IPS DF 6.9 (cell line): ENCODE measurements at regions not wholly inside any gene's neighbourhood (a gene's known extent, or its start where the extent isn't known, plus 50 kb on each side); places are given as distances from the start of the nearest gene placed in this dataset.

ENCODE experiments used
- DNase-seq: peaks from one replicate; pipeline ENCODE4 v3.0.0-alpha.2; 2013; ENCODE audit warnings: low read depth, low spot score
- H3K27ac ChIP-seq: one replicate; pipeline ENCODE4 v1.5.1; 2013; ENCODE audit warnings: low read length, control low read depth
- H3K27me3 ChIP-seq: 2 replicates; pipeline ENCODE4 v1.6.1; 2013; ENCODE audit warnings: mild to moderate bottlenecking, low read length; ENCODE audit not compliant: control insufficient read depth, insufficient read depth
- H3K36me3 ChIP-seq: 2 replicates; pipeline ENCODE4 v1.6.1; 2013; ENCODE audit warnings: low read length; ENCODE audit not compliant: control insufficient read depth, insufficient read depth
- H3K4me1 ChIP-seq: 2 replicates; pipeline ENCODE4 v1.6.1; 2013; ENCODE audit warnings: low read length; ENCODE audit not compliant: control insufficient read depth, insufficient read depth
- H3K4me3 ChIP-seq: 2 replicates; pipeline ENCODE4 v1.5.1; 2013; ENCODE audit warnings: mild to moderate bottlenecking, low read length
- H3K9me3 ChIP-seq: 2 replicates; pipeline ENCODE4 v1.6.1; 2013; ENCODE audit warnings: low read length, inconsistent platforms; ENCODE audit not compliant: control insufficient read depth, insufficient read depth
- WGBS: extraction: QIAGEN DNeasy Blood & Tissue Kit; methylation state at CpG from one replicate; pipeline ENCODE4 v1.1.7; 2013; ENCODE audit warnings: mixed read lengths, missing lambda C conversion rate; ENCODE audit not compliant: insufficient read length, insufficient coverage; 5-methylcytosine and 5-hydroxymethylcytosine counted together

- H3K9me3 ChIP-seq, result no peaks in the 10 kb centered on the region
These were observed 374.1 kb upstream of the IRX4 start for GRCh38 chr5:2256691-2257280.

GRCh38 chr5:2255915-2256690, 373.4 kb upstream of the IRX4 start:
- WGBS, result no CpG with 5 or more reads among the region's 14 CpGs
- H3K27ac ChIP-seq, result no peak overlapping the region
- H3K4me1 ChIP-seq, result no peaks in the 10 kb centered on the region
- H3K27me3 ChIP-seq, result no peaks in the 10 kb centered on the region
- no peaks in the 10 kb centered on the region for H3K36me3 ChIP-seq
- no peaks in the 10 kb centered on the region for H3K9me3 ChIP-seq
- DNase-seq, result no peak
- H3K4me3 ChIP-seq, result no peak overlapping the region

More at GRCh38 chr5:2256691-2257280, 374.1 kb upstream of the IRX4 start:
- Histone ChIP-seq H3K4me1 (no peaks in the 10 kb centered on the region), H3K27me3 (no peaks in the 10 kb centered on the region), H3K36me3 (no peaks in the 10 kb centered on the region), H3K27ac (no peak overlapping the region), H3K4me3 (no peak overlapping the region)
- DNase-seq, result no peak
- no CpG with 5 or more reads among the region's 15 CpGs for WGBS

DNA sequence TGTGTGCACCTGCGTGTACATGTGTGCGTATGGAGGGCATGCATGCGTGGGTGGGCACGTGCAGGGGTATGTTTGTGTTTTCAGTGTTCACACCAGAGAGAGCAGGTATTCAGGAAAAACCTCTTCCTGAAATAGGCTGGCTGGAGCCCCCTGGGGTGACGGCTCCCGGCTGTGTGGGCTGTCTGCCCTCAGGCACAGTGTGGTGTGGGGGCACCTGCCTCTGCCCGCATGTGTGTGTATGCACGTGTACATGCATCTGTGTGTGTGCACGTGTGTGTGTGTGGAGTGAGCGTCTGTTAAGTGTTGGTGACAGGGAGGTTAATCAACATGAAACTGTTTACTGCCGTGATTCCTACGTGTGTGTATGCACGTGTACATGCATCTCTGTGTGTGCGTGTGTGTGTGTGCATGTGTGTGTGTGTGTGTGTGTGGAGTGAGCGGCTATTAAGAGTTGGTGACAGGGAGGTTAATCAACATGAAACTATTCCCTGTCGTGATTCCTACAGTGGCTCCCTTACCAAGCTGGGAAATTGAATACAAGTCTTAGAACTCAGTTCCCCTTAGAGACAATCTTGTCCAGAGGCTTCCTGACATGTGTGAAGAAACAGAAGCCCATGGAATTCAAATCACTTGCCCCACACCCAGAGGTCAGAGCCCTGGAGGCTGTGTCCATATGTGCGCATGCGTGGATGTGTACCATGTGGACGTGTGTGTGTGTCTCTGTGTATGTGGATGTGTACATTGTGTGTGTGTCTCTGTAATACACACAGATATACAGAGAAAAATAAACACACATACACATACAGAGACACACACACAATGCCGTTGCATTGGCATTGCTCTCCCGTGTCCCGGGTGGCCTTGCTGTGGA, 372.4 kb upstream of the IRX4 start:
- Histone ChIP-seq H3K4me1 (no peaks in the 10 kb centered on the region), H3K9me3 (no peaks in the 10 kb centered on the region), H3K27me3 (no peaks in the 10 kb centered on the region)

GRCh38 chr5:2254406-2254805, 371.7 kb upstream of the IRX4 start:
- no peak for DNase-seq
- no peak overlapping the region for H3K4me3 ChIP-seq
- 100% methylated on average over 1 of the region's 3 CpGs for WGBS
- H3K36me3 ChIP-seq, result no peaks in the 10 kb centered on the region
- no peaks in the 10 kb centered on the region for H3K9me3 ChIP-seq
- H3K27ac ChIP-seq, result no peak overlapping the region
- H3K27me3 ChIP-seq, result no peaks in the 10 kb centered on the region
- no peaks in the 10 kb centered on the region for H3K4me1 ChIP-seq

More for the DNA sequence above, 372.4 kb upstream of the IRX4 start:
- no CpG with 5 or more reads among the region's 22 CpGs for WGBS
- H3K4me3 ChIP-seq, result no peak overlapping the region
- no peak for DNase-seq
- no peak overlapping the region for H3K27ac ChIP-seq
- H3K36me3 ChIP-seq, result no peaks in the 10 kb centered on the region

DNA sequence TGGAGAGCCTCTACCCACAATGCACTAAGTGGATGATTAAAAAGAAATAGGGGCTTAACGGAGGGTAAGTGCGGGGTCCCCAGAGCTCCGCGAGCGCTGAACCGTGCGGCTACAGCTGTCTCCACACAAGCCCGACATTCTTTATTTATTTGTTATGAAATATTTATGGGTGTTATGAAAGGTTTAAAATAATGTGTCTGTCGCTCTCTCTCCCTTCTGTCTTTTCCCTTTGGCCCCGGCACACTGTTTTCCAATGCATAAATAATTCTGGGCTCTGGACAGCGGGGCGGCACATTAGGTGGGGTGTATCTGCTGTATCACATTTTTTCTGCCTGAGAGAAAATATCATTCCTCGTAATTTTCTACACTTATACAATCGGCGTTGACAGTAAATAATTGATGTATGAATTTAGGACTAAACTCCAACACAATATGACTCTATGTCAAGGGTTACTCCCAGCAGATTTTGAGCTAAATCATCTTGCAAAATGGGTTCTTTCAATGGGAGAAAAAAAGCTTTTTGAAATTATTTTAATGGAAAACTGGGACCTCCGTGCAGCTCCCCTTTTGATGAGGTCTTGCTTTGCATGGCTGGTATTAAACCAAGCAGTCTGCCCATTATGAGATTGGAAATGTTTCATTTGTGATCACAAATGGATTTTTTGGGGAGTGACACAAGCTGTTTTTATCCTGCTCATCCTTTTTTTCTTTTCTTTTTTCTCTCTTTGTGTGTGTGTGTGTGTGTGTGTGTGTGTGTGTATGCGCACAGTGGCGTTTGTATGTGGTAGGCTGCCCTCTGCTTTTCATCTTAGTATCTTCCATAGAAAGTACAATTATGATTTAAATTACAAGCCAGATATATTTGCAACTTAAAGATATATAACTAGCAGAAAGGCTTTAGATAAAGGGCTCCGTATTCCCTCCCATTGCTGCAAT, 370.6 kb upstream of the IRX4 start:
- no peaks in the 10 kb centered on the region for H3K9me3 ChIP-seq
- no peak for DNase-seq
- no peaks in the 10 kb centered on the region for H3K4me1 ChIP-seq
- WGBS, result no CpG with 5 or more reads among the region's 19 CpGs
- H3K27me3 ChIP-seq, result no peaks in the 10 kb centered on the region
- no peak overlapping the region for H3K4me3 ChIP-seq
- H3K27ac ChIP-seq, result no peak overlapping the region
- H3K36me3 ChIP-seq, result no peaks in the 10 kb centered on the region

DNA sequence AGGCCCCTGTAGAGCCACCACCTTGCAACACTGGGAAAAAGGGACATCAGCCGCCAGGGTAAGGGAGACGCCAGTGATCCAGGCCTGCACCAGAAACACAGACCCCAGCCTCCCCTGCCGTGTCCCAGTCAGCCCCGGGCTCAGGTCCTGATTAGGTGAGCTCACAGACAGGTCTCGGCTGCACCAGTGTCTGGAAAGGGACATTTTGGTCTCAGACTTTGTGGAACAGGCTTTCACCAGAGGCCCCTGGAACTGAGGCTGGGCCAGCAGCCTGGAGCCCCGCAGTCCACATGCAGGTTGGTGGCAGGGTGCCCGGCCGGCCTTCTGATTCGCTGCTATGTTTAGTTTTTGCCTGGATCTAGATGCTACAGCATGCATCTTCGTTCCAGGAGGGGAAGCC, 369.0 kb upstream of the IRX4 start:
- DNase-seq, result no peak
- no CpG with 5 or more reads among the region's 10 CpGs for WGBS
- no peaks in the 10 kb centered on the region for H3K4me1 ChIP-seq
- no peak overlapping the region for H3K27ac ChIP-seq
- no peaks in the 10 kb centered on the region for H3K36me3 ChIP-seq
- H3K4me3 ChIP-seq, result no peak overlapping the region
- no peaks in the 10 kb centered on the region for H3K9me3 ChIP-seq
- no peaks in the 10 kb centered on the region for H3K27me3 ChIP-seq

DNA sequence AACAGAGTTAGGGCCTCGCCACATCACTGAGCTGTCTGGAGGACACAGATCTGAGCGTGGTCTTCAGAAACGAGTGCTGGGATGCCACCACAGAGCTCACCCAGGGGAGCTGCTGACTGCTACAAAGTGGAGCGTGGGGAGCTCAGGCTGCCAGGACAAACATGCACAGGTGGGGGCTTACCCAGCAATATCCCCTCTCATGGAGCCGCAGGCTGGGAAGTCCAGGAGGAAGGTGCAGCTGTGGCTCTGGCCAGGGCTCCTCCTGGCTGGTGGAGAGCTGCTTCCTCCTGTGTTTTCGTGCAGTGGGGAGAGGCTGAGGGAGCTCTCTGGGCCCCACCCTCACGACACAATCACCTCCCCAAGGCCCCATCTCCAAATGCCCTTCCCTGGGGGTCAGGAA, 368.6 kb upstream of the IRX4 start:
- no CpG with 5 or more reads among the region's 7 CpGs for WGBS
- Histone ChIP-seq H3K4me1 (no peaks in the 10 kb centered on the region), H3K4me3 (no peak overlapping the region)

GRCh38 chr5:2250365-2250950, 367.7 kb upstream of the IRX4 start:
- no peaks in the 10 kb centered on the region for H3K36me3 ChIP-seq
- H3K27ac ChIP-seq, result no peak overlapping the region
- H3K4me3 ChIP-seq, result no peak overlapping the region
- H3K27me3 ChIP-seq, result no peaks in the 10 kb centered on the region
- no CpG with 5 or more reads among the region's 12 CpGs for WGBS
- no peak for DNase-seq
- no peaks in the 10 kb centered on the region for H3K4me1 ChIP-seq
- H3K9me3 ChIP-seq, result no peaks in the 10 kb centered on the region

More for the DNA sequence above, 368.6 kb upstream of the IRX4 start:
- no peak for DNase-seq
- no peaks in the 10 kb centered on the region for H3K36me3 ChIP-seq
- H3K9me3 ChIP-seq, result no peaks in the 10 kb centered on the region
- H3K27me3 ChIP-seq, result no peaks in the 10 kb centered on the region
- no peak overlapping the region for H3K27ac ChIP-seq

GRCh38 chr5:2249442-2249841, 366.7 kb upstream of the IRX4 start:
- WGBS, result no CpG with 5 or more reads among the region's 10 CpGs
- DNase-seq, result no peak
- Histone ChIP-seq H3K9me3 (no peaks in the 10 kb centered on the region), H3K36me3 (no peaks in the 10 kb centered on the region), H3K4me1 (no peaks in the 10 kb centered on the region), H3K27me3 (no peaks in the 10 kb centered on the region), H3K27ac (no peak overlapping the region), H3K4me3 (no peak overlapping the region)
